ENCODE measurements at regions not wholly inside any gene's neighbourhood (a gene's known extent, or its start where the extent isn't known, plus 50 kb on each side); places are given as distances from the start of the nearest gene placed in this dataset.
"Not testable (repeated sequence)": the region's sequence is repeated elsewhere in the genome, so short reads cannot be mapped to it uniquely, and the experiment has no call there.

GRCh38 chr13:81408647-81409046 lies 1067.7 kb upstream of the SPRY2 start:
- no peaks in the 10 kb centered on the region for H3K4me1 Mint-ChIP-seq
- no peaks in the 10 kb centered on the region for H3K36me3 Mint-ChIP-seq
- H3K4me3 Mint-ChIP-seq, result no peak overlapping the region
- H3K27me3 Mint-ChIP-seq, result no peaks in the 10 kb centered on the region
- H3K9me3 Mint-ChIP-seq, result peaks cover 6% of the 10 kb centered on the region
- ATAC-seq, result no peak
- H3K27ac Mint-ChIP-seq, result no peak overlapping the region

- no peak for ATAC-seq
- Mint-ChIP-seq H3K27ac (no peak overlapping the region), H3K27me3 (no peaks in the 10 kb centered on the region), H3K36me3 (no peaks in the 10 kb centered on the region), H3K4me3 (no peak overlapping the region), H3K9me3 (peaks cover 6% of the 10 kb centered on the region), H3K4me1 (no peaks in the 10 kb centered on the region)
These were observed 1065.8 kb upstream of the SPRY2 start for GRCh38 chr13:81406639-81407292.

- Mint-ChIP-seq H3K4me3 (no peak overlapping the region), H3K9me3 (peaks cover 6% of the 10 kb centered on the region), H3K36me3 (no peaks in the 10 kb centered on the region), H3K27ac (no peak overlapping the region), H3K4me1 (no peaks in the 10 kb centered on the region), H3K27me3 (no peaks in the 10 kb centered on the region)
- no peak for ATAC-seq
These were observed 1065.1 kb upstream of the SPRY2 start for GRCh38 chr13:81406022-81406421.

- H3K9me3 Mint-ChIP-seq, result no peaks in the 10 kb centered on the region
- ATAC-seq, result no peak
These were observed 1055.3 kb upstream of the SPRY2 start for GRCh38 chr13:81396192-81396591.

GRCh38 chr13:81395368-81395767 lies 1054.4 kb upstream of the SPRY2 start:
- no peak for ATAC-seq
- Mint-ChIP-seq H3K9me3 (no peaks in the 10 kb centered on the region), H3K4me1 (no peaks in the 10 kb centered on the region), H3K27me3 (no peaks in the 10 kb centered on the region), H3K27ac (no peak overlapping the region), H3K36me3 (no peaks in the 10 kb centered on the region), H3K4me3 (no peak overlapping the region)

More at GRCh38 chr13:81396192-81396591, 1055.3 kb upstream of the SPRY2 start:
- no peaks in the 10 kb centered on the region for H3K36me3 Mint-ChIP-seq
- H3K4me3 Mint-ChIP-seq, result no peak overlapping the region
- H3K27ac Mint-ChIP-seq, result no peak overlapping the region
- H3K4me1 Mint-ChIP-seq, result no peaks in the 10 kb centered on the region
- H3K27me3 Mint-ChIP-seq, result no peaks in the 10 kb centered on the region

- no peaks in the 10 kb centered on the region for H3K27me3 Mint-ChIP-seq
- no peaks in the 10 kb centered on the region for H3K4me1 Mint-ChIP-seq
- no peak overlapping the region for H3K27ac Mint-ChIP-seq
- H3K9me3 Mint-ChIP-seq, result no peaks in the 10 kb centered on the region
- H3K36me3 Mint-ChIP-seq, result no peaks in the 10 kb centered on the region
- no peak for ATAC-seq
- H3K4me3 Mint-ChIP-seq, result no peak overlapping the region
These were observed 1053.7 kb upstream of the SPRY2 start for GRCh38 chr13:81394640-81395039.

GRCh38 chr13:81393721-81394120 lies 1052.8 kb upstream of the SPRY2 start:
- no peak for ATAC-seq
- Mint-ChIP-seq H3K4me1 (no peaks in the 10 kb centered on the region), H3K27ac (no peak overlapping the region), H3K4me3 (no peak overlapping the region), H3K9me3 (no peaks in the 10 kb centered on the region), H3K27me3 (no peaks in the 10 kb centered on the region), H3K36me3 (no peaks in the 10 kb centered on the region)

GRCh38 chr13:81393110-81393509 lies 1052.2 kb upstream of the SPRY2 start:
- H3K4me3 Mint-ChIP-seq, result no peak overlapping the region
- H3K4me1 Mint-ChIP-seq, result no peaks in the 10 kb centered on the region
- H3K9me3 Mint-ChIP-seq, result no peaks in the 10 kb centered on the region
- H3K27ac Mint-ChIP-seq, result no peak overlapping the region
- H3K27me3 Mint-ChIP-seq, result no peaks in the 10 kb centered on the region
- no peak for ATAC-seq
- H3K36me3 Mint-ChIP-seq, result no peaks in the 10 kb centered on the region

GRCh38 chr13:81388400-81388799 lies 1047.5 kb upstream of the SPRY2 start:
- Mint-ChIP-seq H3K27me3 (no peaks in the 10 kb centered on the region), H3K36me3 (no peaks in the 10 kb centered on the region), H3K9me3 (no peaks in the 10 kb centered on the region), H3K4me1 (no peaks in the 10 kb centered on the region), H3K4me3 (no peak overlapping the region), H3K27ac (no peak overlapping the region)
- no peak for ATAC-seq

- Mint-ChIP-seq H3K4me1 (no peaks in the 10 kb centered on the region), H3K27ac (no peak overlapping the region), H3K36me3 (no peaks in the 10 kb centered on the region), H3K4me3 (no peak overlapping the region), H3K27me3 (no peaks in the 10 kb centered on the region), H3K9me3 (peaks cover 3% of the 10 kb centered on the region)
- no peak for ATAC-seq
These were observed 1042.5 kb upstream of the SPRY2 start for GRCh38 chr13:81383444-81383843.

- ATAC-seq, result no peak
- Mint-ChIP-seq H3K9me3 (peaks cover 3% of the 10 kb centered on the region), H3K4me1 (no peaks in the 10 kb centered on the region)
These were observed 1041.3 kb upstream of the SPRY2 start for GRCh38 chr13:81382246-81382645.

GRCh38 chr13:81381560-81381959 lies 1040.6 kb upstream of the SPRY2 start:
- H3K4me1 Mint-ChIP-seq, result no peaks in the 10 kb centered on the region
- peaks cover 3% of the 10 kb centered on the region for H3K9me3 Mint-ChIP-seq
- ATAC-seq, result no peak
- H3K27me3 Mint-ChIP-seq, result no peaks in the 10 kb centered on the region
- H3K36me3 Mint-ChIP-seq, result no peaks in the 10 kb centered on the region
- no peak overlapping the region for H3K4me3 Mint-ChIP-seq
- H3K27ac Mint-ChIP-seq, result no peak overlapping the region

More at GRCh38 chr13:81382246-81382645, 1041.3 kb upstream of the SPRY2 start:
- Mint-ChIP-seq H3K4me3 (no peak overlapping the region), H3K36me3 (no peaks in the 10 kb centered on the region), H3K27me3 (no peaks in the 10 kb centered on the region), H3K27ac (no peak overlapping the region)

GRCh38 chr13:81379183-81379582 lies 1038.3 kb upstream of the SPRY2 start:
- no peak overlapping the region for H3K4me3 Mint-ChIP-seq
- H3K27me3 Mint-ChIP-seq, result no peaks in the 10 kb centered on the region
- no peak overlapping the region for H3K27ac Mint-ChIP-seq
- no peaks in the 10 kb centered on the region for H3K36me3 Mint-ChIP-seq
- H3K9me3 Mint-ChIP-seq, result peaks cover 3% of the 10 kb centered on the region
- no peaks in the 10 kb centered on the region for H3K4me1 Mint-ChIP-seq
- ATAC-seq, result no peak

- H3K36me3 Mint-ChIP-seq, result no peaks in the 10 kb centered on the region
- no peak for ATAC-seq
- H3K4me1 Mint-ChIP-seq, result no peaks in the 10 kb centered on the region
- H3K4me3 Mint-ChIP-seq, result no peak overlapping the region
- no peak overlapping the region for H3K27ac Mint-ChIP-seq
- H3K27me3 Mint-ChIP-seq, result no peaks in the 10 kb centered on the region
- H3K9me3 Mint-ChIP-seq, result peaks cover 3% of the 10 kb centered on the region
These were observed 1037.0 kb upstream of the SPRY2 start for GRCh38 chr13:81377921-81378320.

- H3K36me3 Mint-ChIP-seq, result no peaks in the 10 kb centered on the region
- H3K9me3 Mint-ChIP-seq, result peaks cover 6% of the 10 kb centered on the region
- H3K4me3 Mint-ChIP-seq, result no peak overlapping the region
- H3K4me1 Mint-ChIP-seq, result no peaks in the 10 kb centered on the region
- no peak overlapping the region for H3K27ac Mint-ChIP-seq
- ATAC-seq, result no peak
- no peaks in the 10 kb centered on the region for H3K27me3 Mint-ChIP-seq
These were observed 1034.8 kb upstream of the SPRY2 start for GRCh38 chr13:81375709-81376108.

- not testable (repeated sequence) for ATAC-seq, H3K9me3 Mint-ChIP-seq, H3K4me3 Mint-ChIP-seq, H3K27ac Mint-ChIP-seq, H3K4me1 Mint-ChIP-seq, H3K36me3 Mint-ChIP-seq, H3K27me3 Mint-ChIP-seq
These were observed 1021.8 kb upstream of the SPRY2 start for GRCh38 chr13:81362711-81363110.

GRCh38 chr13:81350056-81350455 lies 1009.1 kb upstream of the SPRY2 start:
- no peak for ATAC-seq
- Mint-ChIP-seq H3K4me3 (no peak overlapping the region), H3K27me3 (no peaks in the 10 kb centered on the region), H3K4me1 (no peaks in the 10 kb centered on the region), H3K27ac (no peak overlapping the region), H3K36me3 (no peaks in the 10 kb centered on the region), H3K9me3 (no peaks in the 10 kb centered on the region)
